ENCODE measurements at regions not wholly inside any gene's neighbourhood (a gene's known extent, or its start where the extent isn't known, plus 50 kb on each side); places are given as distances from the start of the nearest gene placed in this dataset.

DNA sequence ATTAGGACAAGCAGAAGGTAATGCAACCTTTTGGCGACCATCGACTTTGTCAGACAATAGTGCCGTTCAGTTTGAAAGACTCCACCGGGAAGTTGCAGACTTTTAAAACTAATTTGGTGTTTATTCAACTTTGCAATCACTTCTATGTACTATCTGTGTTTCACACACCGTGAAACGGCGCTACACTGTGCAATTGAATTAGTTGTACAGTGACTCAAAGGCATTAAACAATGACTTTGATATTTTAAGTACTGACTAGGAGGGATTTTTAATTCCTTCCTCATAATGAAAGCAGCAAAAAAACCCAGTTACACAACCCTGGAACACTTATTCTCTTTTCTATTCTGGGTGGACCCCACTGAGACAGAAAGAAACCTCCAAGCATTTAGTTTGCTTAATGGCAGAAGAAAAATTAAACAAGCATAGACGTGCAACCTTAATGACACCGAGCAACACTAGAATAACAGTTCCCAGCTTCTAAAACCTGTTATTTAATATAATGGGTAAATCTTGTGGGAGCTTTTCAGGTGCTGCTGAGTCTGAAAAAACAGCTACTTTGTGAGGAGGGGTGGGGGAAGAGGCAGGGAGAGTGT is 176.8 kb downstream of the LMO4 start:
- DNase-seq (ENCODE audit: insufficient read length, low spot score) (no peak), FAIRE-seq (no peak)

DNA sequence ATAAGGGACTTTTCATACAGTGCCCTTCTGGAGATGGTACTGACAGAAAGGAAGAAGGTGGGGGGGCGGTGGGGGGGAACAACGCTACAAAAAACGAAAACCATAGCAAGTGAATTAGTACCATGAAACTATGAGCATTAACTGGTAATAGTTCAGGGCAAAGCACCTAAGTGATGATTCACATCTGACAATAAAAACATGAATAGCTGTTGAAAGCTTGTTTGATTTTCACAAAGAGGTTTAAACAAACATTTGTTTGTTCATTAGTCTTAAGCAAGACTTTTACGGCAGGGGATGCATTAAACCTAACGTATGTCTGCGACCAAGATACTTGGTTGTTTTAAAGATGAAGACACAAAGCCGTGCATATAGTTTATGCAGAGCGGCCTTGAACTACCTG is 177.5 kb downstream of the LMO4 start:
- FAIRE-seq, result no peak
- no peak for DNase-seq (ENCODE audit: insufficient read length, low spot score)

DNA sequence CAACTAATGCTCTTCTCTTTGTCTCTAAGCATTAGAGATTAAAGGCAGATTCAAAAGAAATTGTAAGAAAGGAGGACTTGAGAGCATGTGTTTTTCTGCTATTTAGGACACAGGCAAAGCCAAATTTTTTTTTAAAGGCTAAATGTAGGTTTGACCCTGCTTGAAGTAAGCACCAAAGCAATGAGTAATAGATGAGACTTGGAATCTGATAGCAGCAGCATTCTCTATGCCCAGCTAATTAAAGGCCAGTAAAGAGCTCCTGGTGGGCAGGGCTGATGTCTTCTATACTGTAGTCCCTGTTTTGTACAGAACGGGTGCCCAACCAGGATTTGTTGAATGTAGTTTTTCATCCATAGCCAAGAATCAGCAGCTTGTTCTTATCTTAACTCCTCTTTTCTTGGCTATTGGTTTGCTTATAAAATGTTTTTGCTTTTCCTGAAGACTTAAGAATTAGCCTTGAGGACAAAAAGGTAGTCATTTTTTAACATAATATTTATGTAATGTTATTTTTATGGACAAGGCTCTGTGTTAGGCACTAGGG is 179.6 kb downstream of the LMO4 start:
- DNase-seq (ENCODE audit: insufficient read length, low spot score) (no peak), FAIRE-seq (no peak)

DNA sequence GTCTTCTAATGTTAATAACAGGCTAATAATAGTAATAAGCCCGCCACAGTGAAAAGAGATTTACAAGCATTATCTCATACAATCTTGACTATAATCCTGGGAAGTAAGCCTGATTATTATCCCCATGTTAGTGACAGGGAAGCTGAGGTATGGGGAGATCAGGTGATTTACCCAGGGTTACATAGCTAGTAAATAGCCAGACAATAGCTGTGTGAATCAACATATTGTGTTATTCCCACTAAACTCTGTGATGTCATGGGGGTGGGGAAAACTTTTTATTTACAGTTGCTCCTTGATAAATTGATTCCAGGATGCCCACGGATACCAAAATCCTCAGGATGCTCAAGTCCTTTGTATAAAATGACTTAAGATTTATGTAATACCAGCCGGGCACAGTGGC is 181.9 kb downstream of the LMO4 start:
- DNase-seq (ENCODE audit: insufficient read length, low spot score) (no peak), FAIRE-seq (no peak)

DNA sequence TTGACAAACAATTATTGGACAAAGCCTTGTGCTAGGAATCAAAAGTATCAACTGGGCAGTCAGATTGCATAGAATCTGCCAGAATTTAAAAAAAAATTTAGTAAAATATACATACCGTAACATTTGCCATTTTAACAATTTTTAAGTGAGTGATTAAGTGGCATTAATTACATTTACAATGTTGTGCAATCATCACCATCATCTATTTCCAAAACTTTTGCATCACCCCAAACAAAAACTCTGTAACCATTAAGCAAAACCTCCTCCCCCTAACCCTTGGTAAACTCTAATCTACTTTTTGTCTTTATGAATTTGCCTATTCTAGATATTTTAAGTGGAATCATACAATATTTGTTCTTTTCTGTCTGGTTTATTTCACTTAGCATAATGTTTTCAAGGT is 182.8 kb downstream of the LMO4 start:
- no peak for FAIRE-seq
- no peak for DNase-seq (ENCODE audit: insufficient read length, low spot score)

DNA sequence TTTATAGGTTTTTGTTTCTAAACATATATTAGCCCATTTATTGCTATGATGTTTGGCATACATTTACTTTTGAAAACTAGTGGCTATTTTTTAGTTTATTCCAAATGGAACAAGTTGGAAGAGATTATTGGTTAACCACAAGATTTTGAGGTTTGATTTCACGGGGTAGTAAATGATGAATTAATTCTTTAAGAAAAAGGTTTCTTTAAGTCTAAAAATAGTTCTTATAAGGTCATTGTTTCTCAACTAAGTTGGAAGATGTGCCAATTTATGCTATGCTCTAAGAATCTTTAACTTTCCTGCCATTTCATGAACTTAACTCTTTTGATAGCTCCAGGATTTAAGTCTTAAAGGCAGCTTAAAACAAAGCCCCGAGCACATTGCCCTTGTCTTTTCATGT is 183.8 kb downstream of the LMO4 start:
- DNase-seq (ENCODE audit: insufficient read length, low spot score) (no peak), FAIRE-seq (no peak)

DNA sequence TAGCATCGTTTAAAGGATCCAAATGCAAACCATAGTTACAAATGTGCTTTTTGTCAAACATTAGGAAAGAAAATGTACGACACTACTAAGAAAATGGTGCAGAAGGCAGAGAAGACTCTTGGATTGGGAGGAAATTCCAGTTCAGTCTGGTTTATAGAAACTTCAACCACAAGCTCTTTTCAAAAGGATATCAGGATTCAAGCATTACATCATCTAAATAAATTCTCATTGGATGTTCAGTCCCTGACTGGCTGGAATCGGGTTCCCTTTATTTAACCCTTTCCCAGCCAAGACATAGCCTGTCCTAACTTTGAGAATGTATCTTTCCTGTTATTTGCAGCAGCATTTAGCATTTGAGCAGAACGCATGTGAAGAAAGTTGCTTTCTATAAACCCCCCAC is 184.6 kb downstream of the LMO4 start:
- no peak for DNase-seq (ENCODE audit: insufficient read length, low spot score)
- FAIRE-seq, result no peak

DNA sequence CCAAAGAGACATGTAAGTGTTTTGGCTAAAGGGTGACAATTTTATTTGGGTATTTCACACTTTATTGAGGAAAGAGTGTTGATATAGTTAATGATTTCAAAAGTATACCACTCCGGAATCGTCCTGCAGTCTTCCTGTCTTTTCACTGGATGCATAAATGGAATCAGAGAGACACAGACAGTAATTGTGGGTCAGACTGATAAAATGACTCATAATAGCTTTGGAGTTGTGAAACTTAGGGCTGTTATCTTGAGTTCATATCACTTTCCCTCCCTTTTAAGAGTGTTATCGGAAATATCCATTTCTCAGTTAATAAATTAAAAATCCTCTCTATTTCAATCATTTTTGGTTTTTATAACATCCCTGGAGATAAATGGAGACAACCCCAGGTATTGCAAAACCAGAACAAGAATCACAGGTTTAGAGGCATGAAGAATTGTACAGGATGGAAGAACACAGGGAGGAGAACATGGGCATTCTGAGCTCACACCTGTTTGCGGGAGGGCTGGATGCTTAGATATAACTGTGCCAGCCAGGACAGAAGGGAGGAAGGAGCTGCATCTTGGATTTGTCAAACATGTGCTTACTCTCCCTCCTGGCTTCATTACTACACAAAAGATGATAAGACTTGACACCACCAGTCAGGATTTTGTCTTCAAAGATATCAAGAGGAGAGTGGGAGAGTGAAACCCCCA is 185.4 kb downstream of the LMO4 start:
- DNase-seq (ENCODE audit: insufficient read length, low spot score) (no peak), FAIRE-seq (no peak)

DNA sequence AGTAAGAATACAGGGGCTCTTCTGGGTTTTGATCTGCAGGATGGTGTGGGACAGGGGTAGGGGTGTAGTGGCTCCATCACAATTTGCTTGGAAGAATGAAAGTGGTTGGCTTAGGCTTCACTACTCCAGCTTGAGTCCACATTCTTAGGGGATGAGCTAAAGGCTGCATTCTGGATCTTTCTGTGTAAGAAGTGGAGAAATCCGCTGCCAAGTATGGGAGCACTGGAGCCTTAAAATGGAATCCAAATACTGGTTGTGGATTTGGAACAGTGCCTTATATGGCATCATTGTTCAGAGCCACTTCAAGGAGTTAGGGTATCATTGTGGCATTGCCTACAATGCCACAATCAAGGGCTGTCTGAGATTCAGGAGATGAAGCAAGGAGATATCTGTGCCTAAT is 187.1 kb downstream of the LMO4 start:
- FAIRE-seq (no peak), DNase-seq (ENCODE audit: insufficient read length, low spot score) (no peak)

DNA sequence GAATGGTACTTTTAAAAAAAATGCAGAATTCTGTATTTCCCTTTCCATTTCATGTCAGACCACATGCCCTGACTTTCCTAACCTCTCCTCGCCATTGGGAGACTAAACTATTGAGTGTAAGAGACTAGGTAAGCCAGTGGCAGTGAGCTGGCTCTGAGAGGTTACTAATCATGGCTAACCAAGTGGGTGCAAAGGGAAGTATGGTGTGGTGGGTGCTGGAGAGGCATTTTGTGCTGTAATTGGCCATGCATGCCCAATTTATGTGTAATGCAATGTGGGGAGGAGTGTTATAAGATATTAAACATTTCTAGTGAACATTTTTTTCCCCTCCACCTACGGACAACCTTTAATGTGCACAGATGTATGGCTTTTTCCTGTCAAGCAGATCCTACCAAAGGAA is 190.1 kb downstream of the LMO4 start:
- FAIRE-seq (no peak), DNase-seq (ENCODE audit: insufficient read length, low spot score) (no peak)

DNA sequence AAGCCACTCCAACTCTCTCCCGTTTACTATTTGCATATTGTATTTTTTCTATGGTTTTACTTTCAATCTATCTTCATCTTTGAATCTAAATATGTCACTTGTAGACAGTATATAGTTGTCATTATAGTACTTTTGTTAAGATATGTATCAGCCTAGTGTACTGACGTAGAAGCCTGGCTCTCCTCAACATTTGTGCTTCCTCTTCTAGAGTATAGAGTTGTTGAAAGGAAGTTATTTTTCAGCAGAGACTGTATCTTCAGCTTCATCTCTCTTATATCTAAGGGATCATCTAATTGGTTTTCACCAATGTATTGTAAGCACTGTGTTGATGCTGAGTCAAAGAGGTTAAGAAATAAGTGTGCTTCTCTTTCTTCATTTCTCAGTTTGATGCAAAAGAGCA is 192.8 kb downstream of the LMO4 start:
- no peak for FAIRE-seq

DNA sequence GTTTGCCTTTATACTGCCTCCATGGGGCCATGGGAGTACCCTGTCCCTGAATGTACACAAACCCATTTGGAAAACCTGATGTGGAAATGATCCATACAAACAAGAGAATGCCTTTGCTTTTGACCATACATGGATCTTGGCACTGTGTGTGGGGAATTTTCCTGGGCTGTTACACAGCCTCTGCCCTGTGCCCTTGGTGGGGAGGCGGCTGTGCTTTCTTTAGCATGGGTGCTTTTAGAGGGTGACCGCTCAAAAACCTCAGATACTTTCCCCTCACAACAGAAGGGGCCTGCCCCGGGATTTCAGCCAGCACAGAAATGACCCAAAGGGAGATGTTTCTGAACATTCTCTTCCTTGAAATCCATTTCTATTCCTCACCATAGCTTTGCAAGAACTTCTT is 194.8 kb downstream of the LMO4 start:
- FAIRE-seq, result no peak
- no peak for DNase-seq (ENCODE audit: insufficient read length, low spot score)

More for the DNA sequence above, 192.8 kb downstream of the LMO4 start:
- no peak for DNase-seq (ENCODE audit: insufficient read length, low spot score)

DNA sequence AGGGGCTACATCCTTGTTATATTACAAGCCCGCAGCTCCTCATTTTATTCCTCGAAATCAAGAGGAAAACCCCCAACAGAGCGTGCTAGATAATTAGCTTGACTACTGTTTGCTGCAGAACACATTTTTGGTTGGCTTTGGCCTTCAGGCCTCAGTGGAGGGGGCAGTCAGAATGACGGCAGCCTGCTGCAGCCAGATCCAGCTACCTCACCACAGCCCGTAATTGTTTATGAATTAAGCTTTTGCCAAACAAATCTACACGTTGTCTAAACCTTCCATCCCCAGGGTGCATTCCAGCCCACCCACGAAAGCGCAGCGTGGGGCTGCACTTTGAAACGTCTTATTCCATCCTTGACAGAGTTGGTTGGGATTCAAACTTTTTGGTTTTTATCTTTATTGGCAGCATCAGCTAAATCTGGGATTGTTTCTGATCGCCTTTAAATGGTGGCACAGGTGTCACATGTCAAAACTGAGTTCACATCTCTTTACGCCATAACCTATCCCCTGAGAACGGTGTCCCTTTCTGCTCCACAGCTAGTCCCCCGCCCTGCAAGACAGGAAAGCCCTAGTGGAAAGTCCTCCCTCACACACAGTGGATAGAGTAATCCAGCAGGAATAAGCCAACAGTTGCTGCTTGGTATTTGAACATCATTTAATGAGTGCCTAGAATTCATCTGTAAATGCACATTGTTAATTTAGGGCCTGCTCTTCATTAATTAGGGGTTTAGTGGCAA is 195.5 kb downstream of the LMO4 start:
- DNase-seq (ENCODE audit: insufficient read length, low spot score) (no peak), FAIRE-seq (no peak)

DNA sequence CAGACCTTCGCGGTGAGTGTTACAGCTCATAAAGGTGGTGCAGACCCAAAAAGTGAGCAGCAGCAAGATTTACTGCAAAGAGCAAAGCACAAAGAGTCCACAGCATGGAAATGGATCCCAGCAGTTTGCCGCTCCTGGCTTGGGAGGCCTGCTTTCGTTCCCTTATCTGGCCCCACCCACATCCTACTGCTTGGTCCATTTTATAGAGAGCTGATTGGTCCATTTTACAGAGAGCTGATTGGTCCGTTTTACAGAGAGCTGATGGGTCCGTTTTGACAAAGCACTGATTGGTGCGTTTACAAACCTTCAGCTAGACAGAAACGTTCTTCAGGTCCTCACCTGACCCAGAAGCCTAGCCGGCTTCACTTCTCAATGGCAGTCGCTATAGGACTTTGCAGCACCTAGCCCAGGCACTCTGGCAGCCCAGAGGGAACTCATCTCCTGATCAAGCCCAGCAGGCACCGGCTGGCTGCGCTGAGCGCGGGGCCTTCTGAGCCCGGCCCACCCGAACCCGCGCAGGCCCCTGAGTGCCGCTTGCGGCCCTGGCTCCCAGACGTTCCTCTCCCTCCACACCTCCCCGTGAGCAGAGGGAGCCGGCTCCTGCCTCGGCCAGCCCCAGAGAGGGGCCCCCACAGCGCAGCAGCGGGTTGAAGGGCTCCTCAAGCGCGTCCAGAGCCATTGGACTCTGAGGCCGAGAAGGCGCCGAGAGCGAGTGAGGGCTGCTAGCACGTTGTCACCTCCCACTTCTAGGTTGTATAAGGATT is 200.3 kb downstream of the LMO4 start:
- no peak for FAIRE-seq

DNA sequence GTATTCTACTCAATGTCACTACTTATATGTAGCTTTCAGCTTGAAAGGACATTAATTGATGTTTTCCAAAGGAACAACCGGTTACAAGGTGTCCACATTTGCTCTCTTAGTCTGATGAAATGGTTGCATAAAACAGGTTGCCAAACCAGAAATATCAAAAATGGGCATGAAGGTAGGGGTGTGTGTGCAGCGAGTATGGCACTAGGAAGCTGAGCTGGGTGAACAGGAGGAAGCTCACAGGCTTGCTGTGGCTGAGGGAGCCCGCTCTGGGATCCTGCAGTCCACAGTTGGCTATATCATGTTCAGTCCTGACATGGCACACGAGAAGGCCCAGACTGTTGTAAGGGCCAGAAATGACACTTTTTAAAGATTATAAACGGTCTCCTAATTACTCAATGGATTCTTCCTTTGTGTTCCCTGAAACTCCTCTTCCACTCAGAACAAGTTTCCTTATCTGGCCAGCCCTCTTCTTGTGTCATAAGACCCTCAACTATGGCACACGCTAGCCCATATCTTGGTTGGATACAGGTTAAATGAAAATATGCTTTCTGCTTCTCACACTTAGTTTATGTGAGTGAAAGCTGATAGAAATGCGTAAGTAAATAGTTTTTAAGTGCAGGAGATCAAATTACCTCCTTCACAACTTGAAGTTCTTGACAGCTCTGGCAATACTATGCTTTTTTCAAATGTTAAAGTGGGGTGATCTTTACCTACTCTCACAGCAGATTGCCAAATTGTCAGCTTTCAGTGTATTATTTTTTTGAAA is 201.5 kb downstream of the LMO4 start:
- FAIRE-seq (no peak), DNase-seq (ENCODE audit: insufficient read length, low spot score) (no peak)

More for the DNA sequence above, 200.3 kb downstream of the LMO4 start:
- no peak for DNase-seq (ENCODE audit: insufficient read length, low spot score)

DNA sequence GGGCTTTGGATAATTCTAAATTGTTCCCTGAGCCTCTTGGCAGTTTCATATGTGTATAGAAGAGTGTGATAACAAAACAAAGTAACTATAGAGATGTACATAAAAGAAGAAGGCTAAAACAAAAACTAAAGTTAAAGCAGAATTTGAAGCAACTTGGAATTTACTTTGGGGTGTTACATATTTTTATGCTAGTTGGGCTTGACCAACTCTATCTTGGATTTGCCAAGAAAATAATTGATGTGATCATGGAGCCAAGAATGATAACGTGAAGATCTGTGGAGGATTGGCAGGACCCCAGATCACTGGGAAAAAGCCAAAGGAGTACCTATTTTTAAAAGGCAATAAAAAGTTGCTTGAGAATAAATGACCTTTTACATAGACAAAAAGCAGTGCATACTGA is 206.9 kb downstream of the LMO4 start:
- no peak for FAIRE-seq
- no peak for DNase-seq (ENCODE audit: insufficient read length, low spot score)

DNA sequence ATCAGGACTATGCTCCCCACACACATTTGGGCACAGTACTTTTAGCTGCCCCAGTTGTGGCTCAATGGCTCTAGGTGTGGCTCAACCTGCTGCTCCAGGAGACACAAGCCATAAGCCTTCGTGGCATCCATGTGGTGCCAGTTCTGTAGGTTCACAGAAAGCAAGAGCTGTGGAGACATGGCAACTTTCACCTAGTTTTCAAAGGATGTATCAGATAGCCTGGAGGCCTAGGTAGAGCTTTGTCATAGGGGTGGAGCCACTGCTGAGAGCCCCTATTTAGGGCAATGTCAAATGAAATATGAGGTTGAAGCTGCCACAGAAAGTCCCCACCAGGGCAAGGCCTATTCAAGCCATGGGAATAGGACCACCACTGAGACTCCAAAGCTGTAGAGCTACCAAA is 210.5 kb downstream of the LMO4 start:
- DNase-seq (ENCODE audit: insufficient read length, low spot score) (no peak), FAIRE-seq (no peak)

DNA sequence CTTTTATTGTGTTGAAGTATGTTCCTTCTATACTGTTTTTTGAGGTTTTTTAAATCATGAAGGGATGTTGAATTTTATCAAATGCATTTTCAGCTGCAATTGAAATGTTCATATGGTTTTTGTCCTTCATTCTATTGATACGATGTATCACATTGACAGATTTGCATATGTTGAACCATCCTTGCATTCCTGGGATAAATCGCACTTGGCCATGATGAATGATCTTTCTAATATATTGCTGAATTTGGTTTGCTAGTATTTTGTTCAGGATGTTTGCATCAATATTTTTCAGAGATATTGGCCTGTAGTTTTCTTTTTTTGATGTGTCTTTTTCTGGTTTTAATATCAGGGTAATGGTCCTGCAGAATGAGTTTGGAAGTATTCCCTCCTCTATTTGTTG is 214.0 kb downstream of the LMO4 start:
- FAIRE-seq, result no peak
- no peak for DNase-seq (ENCODE audit: insufficient read length, low spot score)

DNA sequence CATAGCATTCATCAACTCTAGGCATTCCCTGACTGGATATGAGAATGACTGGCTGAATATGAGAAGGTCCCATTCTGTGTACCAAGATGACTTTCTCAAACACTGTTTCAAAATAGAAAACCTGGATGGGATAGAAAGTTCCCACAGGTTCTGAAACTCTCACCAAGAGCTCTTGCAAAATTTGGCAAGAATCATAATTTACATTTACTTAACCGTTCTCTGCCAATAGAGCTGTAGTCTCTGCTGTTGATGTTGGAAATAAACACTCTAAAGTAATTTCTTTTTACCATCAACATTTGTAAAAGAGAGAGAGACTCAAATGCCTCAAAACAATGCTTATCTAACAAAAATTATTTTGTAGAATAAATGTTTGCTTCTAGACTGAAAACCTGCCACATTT is 221.1 kb downstream of the LMO4 start:
- FAIRE-seq, result no peak
- DNase-seq (ENCODE audit: insufficient read length, low spot score), result no peak

DNA sequence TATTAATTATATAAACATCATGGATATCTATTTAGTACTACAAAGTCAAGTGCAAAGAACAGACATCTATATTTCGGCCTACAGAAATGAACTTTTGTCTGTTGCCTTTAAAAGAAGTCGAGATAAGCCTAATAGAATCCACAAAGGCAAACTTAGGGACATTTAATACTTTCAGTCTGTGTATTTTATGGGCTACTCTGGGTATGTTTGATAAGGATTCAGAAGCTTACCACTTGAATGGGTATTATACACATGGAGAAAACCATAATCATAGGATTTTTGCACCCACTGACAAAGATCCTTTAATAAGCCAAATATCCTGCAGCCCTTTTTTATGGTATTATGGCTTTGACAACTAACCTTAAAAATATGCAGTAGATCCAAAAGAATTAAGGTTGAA is 224.8 kb downstream of the LMO4 start:
- FAIRE-seq (no peak), DNase-seq (ENCODE audit: insufficient read length, low spot score) (no peak)

Data from GM19239 (cell line).